GM12892 (cell line): ENCODE measurements at regions not wholly inside any gene's neighbourhood (a gene's known extent, or its start where the extent isn't known, plus 50 kb on each side); places are given as distances from the start of the nearest gene placed in this dataset.

ENCODE experiments used
- DNase-seq: peaks from one replicate; pipeline ENCODE4 v3.0.0; 2011; ENCODE audit not compliant: insufficient read length
- FAIRE-seq: peaks from 2 replicates; lab custom pipeline; 2011; peaks lifted over from hg19 to GRCh38; lab: Jason Lieb, UNC
- POLR2A ChIP-seq: IDR thresholded peaks from 2 replicates; pipeline ENCODE4 v1.6.1; 2011; ENCODE audit warnings: low read depth, low read length, control low read depth
- POLR2AphosphoS5 ChIP-seq: IDR thresholded peaks from 2 replicates; pipeline ENCODE4 v1.6.1; 2011; ENCODE audit warnings: low read depth, low read length, control low read depth
- TAF1 ChIP-seq: IDR thresholded peaks from 2 replicates; pipeline ENCODE4 v1.6.1; 2011; ENCODE audit warnings: low read depth, mild to moderate bottlenecking, control low read depth, low read length, borderline replicate concordance

DNA sequence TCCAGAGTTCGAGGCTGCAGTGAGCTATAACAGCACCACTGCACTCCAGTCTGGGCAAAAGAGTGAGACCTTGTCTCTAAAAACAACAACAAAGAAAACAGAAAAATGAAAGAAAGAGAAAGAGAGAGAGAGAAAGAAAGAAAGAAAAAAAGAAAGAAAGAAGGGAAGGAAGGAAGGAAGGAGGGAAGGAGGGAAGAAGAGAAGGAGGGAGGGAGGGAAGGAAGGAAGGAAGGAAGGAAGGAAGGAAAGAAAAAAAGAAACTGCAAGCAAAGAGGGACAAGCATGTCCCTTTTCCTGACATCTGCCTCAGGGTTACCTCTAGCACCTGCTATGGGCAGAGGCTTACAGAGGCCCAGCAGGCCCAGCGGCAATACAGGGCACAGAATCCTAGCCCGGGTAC, 475.0 kb downstream of the MIAT start:
- FAIRE-seq: no peak
- DNase-seq: no peak
- TF ChIP-seq POLR2A (no peak), POLR2AphosphoS5 (no peak), TAF1 (no peak)

DNA sequence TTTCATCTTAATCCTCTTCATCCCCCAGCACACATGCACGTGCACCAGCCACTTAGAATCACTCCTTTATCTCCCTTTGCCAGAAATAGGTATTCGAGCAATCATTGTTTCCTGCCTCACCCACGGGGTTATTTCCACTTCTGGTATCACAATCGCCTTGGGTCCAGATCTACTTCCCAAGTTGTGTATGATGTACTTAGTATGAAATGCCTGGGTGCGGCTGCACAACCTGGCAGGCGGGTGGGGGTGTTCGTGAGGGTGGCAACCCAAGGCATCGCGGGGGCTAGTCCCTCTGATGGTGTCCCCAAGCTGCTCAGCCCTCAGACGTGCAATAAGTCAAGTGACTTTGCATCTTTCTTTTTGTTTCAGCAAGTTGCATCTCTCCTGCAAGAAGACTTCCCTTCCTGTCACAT, 475.6 kb downstream of the MIAT start:
- TF ChIP-seq POLR2AphosphoS5 (no peak), TAF1 (no peak), POLR2A (no peak)
- FAIRE-seq (no peak), DNase-seq (no peak)

DNA sequence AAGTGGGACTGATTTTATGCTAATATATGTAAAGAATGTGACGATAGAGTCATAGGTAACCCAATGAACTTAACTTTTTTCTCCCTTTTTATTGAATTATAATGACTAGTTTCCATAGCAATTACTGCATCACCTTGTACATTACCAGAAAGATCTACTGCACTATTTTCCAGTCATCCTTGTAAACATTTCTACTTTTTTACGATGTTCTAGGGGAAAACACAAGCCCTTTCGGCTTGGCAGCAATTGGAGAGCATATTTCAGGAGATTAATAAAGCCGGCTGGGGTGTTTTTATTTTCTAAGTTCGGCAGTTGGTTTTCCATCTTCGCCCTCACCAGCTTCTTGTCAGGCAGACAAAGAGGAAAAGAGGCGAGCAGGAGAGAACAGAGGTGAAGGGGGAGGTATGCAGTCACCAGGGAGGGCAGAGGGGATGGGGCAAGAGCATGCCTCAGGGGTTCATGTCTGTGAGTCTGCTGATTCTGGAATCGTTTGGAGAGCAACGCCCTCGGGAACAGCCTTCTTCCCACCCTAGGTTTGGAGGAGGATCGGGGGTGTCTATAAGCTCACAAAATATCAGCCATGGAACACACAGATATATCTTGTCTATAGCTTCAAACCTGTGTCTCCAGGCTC, 476.4 kb downstream of the MIAT start:
- TF ChIP-seq POLR2AphosphoS5: no peak
- TF ChIP-seq TAF1: no peak
- no peak for TF ChIP-seq POLR2A
- no peak for FAIRE-seq
- DNase-seq: no peak

DNA sequence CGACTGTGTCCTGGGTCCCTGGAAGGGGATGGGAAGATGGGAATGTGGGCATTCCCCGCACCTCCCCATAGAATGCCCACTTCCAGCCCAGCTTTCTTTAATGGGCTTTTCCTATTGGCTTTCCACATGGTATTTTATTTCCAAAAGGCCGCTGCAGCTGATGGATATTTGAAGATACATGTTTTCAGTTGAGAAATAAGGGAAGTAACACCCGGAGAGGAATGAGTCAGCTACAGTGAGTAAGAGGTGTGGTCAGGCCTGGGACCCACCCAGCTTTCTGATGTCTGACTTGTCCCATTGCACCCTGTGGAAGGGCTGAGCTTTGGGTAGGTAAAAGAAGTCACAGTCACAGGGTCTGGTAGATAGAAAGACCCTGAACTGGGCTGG, 476.9 kb downstream of the MIAT start:
- DNase-seq (peak; percentile 26), FAIRE-seq (no peak)
- TF ChIP-seq TAF1: no peak
- no peak for TF ChIP-seq POLR2A

DNA sequence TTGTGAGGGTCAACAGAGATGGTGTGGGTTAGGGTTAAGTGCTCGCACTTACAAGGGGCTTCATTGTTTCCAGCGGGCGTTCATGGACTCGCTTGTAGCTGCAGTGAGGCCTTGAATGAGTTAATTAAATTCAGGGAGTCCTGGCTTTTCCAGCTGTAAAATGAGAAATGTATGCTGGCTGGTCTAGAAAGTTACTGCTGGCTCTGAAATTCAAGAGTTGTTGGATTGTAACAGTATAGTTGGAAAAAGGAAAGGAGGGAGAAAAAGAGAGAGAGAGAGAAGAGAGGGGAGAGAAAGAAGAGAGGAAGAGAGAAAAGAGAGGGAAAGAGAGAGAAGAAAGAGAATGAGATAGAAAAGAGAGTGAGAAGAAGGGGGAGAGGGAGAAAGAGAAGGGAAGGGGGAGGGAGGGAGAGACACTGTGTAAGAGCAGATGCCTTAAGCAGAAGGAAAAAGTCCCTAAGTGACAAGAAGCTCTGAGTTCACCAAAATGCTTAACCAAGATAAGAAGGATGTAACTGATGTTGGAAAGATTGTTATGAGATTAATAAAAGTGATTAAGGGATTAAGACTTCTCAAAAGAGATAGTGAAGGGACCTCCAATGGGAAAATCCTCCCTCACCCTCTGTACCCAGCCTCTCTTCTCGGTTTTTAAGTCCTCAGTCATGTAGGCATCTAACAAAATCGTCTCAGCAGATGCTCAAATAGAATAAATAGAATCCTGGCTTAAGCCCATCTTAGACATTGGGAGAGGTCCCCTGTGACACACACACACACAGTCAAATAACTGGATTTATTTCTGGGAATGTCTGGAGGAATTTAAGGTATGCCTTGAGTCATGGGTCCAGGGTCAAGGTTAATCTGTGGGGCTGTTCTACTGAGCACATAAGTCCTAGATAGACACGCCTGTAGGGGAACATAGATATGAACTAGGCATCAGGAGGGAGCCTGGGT, 477.9 kb downstream of the MIAT start:
- no peak for TF ChIP-seq TAF1
- TF ChIP-seq POLR2AphosphoS5: no peak
- no peak for TF ChIP-seq POLR2A
- DNase-seq (no peak), FAIRE-seq (no peak)

DNA sequence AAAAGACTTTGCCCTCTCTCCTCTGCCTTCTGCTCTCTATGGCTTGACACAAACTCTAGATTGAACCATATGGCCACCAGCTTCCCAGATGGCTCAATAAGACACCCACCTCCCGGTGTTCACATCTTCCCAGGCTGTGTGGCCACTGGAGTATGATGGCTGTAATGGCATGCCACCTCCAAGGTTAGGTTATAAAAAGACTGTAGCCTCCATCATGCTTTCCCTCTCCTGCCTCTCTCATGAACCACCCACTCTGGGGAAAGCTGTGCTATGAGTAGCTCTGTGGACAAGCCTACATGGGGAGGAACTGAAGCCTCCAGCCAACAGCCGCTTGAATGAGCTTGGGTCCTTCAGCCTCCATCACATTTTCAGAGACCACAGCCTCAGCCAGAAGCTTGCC, 479.2 kb downstream of the MIAT start:
- no peak for TF ChIP-seq TAF1
- no peak for TF ChIP-seq POLR2A
- TF ChIP-seq POLR2AphosphoS5: no peak
- no peak for DNase-seq
- FAIRE-seq: no peak

DNA sequence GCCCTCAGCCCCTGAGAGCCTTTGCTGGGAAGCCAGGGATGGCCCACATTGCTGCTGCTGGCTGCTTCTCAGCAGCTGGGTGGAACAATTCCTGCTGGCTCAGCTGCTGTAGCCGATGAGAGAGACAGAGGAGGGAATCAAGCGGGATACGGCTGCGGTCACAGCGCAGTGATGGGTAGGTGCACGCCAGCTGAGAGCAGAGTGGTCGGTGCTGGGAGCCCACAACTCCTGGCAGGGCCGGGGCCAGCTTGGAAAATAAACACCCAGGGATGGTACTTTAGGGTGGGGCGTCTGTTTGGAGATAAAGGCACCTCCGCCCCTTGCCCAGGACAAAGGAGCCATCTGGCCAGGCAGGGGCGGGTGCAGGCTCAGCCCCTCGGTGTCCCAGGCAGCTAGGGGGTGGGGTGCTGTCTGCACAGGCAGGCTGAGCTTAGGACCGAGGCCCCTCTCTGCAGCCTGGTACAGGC, 480.5 kb downstream of the MIAT start:
- TF ChIP-seq POLR2A (no peak), TAF1 (no peak), POLR2AphosphoS5 (no peak)
- FAIRE-seq: no peak
- DNase-seq: no peak

DNA sequence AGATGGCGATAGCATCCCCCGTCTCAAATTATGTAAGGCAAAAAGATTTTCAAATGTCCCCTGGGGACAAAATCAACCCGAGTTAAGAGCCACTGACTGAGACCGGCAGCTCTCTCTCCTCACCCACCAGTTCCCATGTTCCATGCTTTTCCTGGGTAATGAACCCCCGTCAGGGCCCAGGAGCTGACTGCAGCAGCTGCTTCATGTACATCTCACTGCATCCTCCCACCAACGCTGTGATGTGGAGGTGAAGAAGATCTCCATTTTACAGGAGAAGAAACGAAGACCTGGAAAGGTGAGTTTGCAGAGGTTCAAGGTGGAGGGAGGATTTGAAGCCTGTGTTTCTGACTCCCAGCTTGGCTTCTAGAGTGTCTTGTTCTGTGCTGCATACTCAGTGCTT, 481.1 kb downstream of the MIAT start:
- no peak for FAIRE-seq
- TF ChIP-seq POLR2AphosphoS5 (no peak), TAF1 (no peak), POLR2A (no peak)
- no peak for DNase-seq

DNA sequence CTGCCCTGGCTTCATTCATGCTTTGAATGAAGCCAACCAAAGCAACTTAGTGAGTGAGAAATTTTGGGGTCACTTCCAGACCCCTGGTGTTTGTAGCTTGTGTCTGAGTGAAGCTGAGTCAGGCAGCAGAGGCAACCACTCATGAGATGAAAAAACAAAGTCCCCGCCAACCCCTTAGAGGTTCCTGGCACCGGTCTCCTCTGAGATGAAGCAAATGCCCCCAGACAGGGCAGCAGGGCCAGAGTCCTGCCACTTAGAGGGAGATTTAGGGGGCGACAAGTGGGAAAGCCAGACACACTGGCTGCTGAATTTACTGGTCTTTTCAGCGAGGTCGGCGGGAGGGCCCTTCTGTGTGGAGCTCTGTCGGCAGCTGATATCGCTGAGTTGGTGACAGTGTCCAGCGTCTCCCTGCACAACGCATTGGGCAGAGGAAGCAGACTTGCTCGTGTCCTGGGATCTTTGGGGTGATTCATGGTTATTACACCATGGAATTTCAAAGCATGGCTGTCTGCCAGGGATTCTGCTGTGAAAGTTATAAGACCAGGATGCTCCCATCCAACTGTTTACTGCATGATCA, 482.6 kb downstream of the MIAT start:
- no peak for DNase-seq
- TF ChIP-seq POLR2A (no peak), TAF1 (no peak), POLR2AphosphoS5 (no peak)
- no peak for FAIRE-seq

DNA sequence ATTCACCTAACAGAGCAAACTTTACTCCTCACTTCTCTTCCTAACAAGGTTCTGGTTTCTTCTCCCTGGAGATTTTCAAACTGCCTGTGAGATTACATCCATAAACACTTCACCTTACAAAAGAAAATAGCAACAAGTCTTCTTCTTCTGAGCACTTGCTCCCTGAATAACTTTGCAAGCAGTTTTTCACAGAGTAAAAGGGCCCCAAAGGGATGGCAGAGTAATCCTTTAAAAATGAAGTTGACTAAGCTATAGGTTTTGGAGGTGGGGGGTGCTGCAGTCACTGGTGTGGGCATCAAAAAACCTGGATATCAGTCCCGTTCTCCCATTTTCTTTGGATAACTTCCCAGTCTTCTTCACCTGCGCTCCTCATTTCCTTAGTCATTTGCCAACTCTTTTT, 484.9 kb downstream of the MIAT start:
- DNase-seq (no peak), FAIRE-seq (no peak)
- TF ChIP-seq TAF1: no peak
- TF ChIP-seq POLR2A: no peak
- TF ChIP-seq POLR2AphosphoS5: no peak

DNA sequence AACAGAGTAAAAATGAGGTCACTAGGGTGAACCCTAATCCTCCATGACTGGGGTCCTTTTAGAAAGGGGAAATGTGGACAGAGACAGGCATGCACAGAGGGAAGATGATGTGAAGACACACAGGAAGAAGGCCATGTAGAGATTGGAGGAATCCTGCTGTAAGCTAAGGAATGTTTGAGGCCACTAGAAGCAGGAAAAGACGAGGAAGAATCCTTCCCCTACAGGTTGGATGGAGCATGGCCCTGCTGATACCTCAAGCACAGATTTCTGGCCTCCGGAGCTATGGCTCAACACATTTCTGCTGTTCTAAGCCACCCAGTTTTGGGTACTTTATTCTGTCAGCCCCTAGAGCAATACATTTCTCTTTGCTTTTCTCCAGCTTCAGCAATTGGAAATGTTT, 486.9 kb downstream of the MIAT start:
- DNase-seq: no peak
- no peak for TF ChIP-seq TAF1
- TF ChIP-seq POLR2A: no peak
- no peak for TF ChIP-seq POLR2AphosphoS5
- no peak for FAIRE-seq

DNA sequence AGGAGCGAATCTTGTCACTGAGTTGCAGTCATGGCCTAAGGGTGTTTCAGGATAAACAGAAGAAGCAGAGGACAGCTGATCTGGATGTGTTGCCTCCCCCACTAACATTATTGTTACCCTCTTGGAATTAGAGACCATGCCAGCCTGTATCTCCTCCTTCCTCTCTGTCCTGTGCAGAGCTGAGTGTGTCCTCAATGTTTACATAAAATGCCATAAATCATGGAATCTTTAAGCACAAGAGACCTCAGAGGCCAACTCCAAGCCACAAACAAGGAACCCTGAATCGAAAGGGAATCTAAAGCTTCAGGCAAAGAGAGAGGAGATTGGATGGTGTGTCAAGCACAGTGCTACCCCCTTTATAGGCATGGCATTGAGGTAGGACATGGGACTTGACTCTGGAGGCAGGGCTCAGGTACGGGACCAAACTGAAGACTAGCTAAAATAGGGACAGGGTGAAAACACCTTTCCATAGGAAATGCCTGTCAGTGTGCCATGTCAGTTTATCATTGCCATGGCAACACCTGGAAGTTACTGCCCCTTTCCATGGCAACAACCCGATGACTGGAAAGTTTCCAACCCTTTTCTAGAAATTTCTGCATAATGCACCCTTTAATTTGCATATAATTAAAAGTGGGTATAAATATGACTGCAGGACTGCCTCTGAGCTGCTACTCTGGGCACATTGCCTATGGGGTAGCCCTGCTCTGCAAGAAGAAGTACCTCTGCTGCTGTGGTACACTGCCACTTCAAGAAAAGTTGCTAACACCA, 489.7 kb downstream of the MIAT start:
- TF ChIP-seq POLR2AphosphoS5 (no peak), POLR2A (no peak), TAF1 (no peak)
- DNase-seq: no peak
- FAIRE-seq: no peak
